ENCODE measurements at regions not wholly inside any gene's neighbourhood (a gene's known extent, or its start where the extent isn't known, plus 50 kb on each side); places are given as distances from the start of the nearest gene placed in this dataset.
"Not testable (repeated sequence)": the region's sequence is repeated elsewhere in the genome, so short reads cannot be mapped to it uniquely, and the experiment has no call there.

GRCh38 chr21:14685568-14685967 lies 139.5 kb upstream of the SAMSN1 start:
- no peak for DNase-seq

GRCh38 chr21:14684071-14684470 lies 138.0 kb upstream of the SAMSN1 start:
- DNase-seq = no peak

GRCh38 chr21:14683063-14683462 lies 136.9 kb upstream of the SAMSN1 start:
- no peak for DNase-seq

GRCh38 chr21:14678973-14679574 lies 133.0 kb upstream of the SAMSN1 start:
- no peak for DNase-seq

- DNase-seq = no peak
Measured at GRCh38 chr21:14677639-14678179, 131.6 kb upstream of the SAMSN1 start.

GRCh38 chr21:14677013-14677412 lies 130.9 kb upstream of the SAMSN1 start:
- no peak for DNase-seq

GRCh38 chr21:14675774-14676530 lies 129.8 kb upstream of the SAMSN1 start:
- peak in 1 of 58 donors; percentile 2 for DNase-seq

GRCh38 chr21:14673649-14674048 lies 127.5 kb upstream of the SAMSN1 start:
- DNase-seq = no peak

- DNase-seq = no peak
Measured at GRCh38 chr21:14672466-14672865, 126.4 kb upstream of the SAMSN1 start.

GRCh38 chr21:14670409-14670808 lies 124.3 kb upstream of the SAMSN1 start:
- DNase-seq = no peak

GRCh38 chr21:14669092-14669491 lies 123.0 kb upstream of the SAMSN1 start:
- not testable (repeated sequence) for DNase-seq

- no peak for DNase-seq
Measured at GRCh38 chr21:14657241-14658008, 111.3 kb upstream of the SAMSN1 start.

GRCh38 chr21:14646893-14647292 lies 100.8 kb upstream of the SAMSN1 start:
- no peak for DNase-seq

- DNase-seq = no peak
Measured at GRCh38 chr21:14645702-14646101, 99.6 kb upstream of the SAMSN1 start.

GRCh38 chr21:14632359-14632758 lies 86.2 kb upstream of the SAMSN1 start:
- DNase-seq = no peak

- DNase-seq = no peak
Measured at GRCh38 chr21:14630556-14631069, 84.5 kb upstream of the SAMSN1 start.

GRCh38 chr21:14629461-14629860 lies 83.3 kb upstream of the SAMSN1 start:
- no peak for DNase-seq

GRCh38 chr21:14623079-14623478 lies 77.0 kb upstream of the SAMSN1 start:
- not testable (repeated sequence) for DNase-seq

GRCh38 chr21:14620152-14620551 lies 74.0 kb upstream of the SAMSN1 start:
- DNase-seq = no peak

- DNase-seq = no peak
Measured at GRCh38 chr21:14617871-14618270, 71.8 kb upstream of the SAMSN1 start.

- no peak for DNase-seq
Measured at GRCh38 chr21:14617040-14617393, 70.9 kb upstream of the SAMSN1 start.
